Astrocyte of the hippocampus (primary cell): ENCODE measurements at regions not wholly inside any gene's neighbourhood (a gene's known extent, or its start where the extent isn't known, plus 50 kb on each side); places are given as distances from the start of the nearest gene placed in this dataset.
A peak's percentile ranks its signal among the peaks of the same experiment; 100 is the strongest.
"Not testable (repeated sequence)": the region's sequence is repeated elsewhere in the genome, so short reads cannot be mapped to it uniquely, and the experiment has no call there.

Source experiments
- DNase-seq: peaks from one replicate; pipeline ENCODE4 v3.0.0; 2011; ENCODE audit warnings: low read depth, low spot score

- peak; percentile 95 for DNase-seq
Observed at GRCh38 chr6:12348530-12349511, 58.7 kb downstream of the EDN1 start.

GRCh38 chr6:12350644-12351170 is 60.5 kb downstream of the EDN1 start:
- DNase-seq: no peak

GRCh38 chr6:12351672-12352071 is 61.5 kb downstream of the EDN1 start:
- DNase-seq: no peak

GRCh38 chr6:12353731-12354130 is 63.6 kb downstream of the EDN1 start:
- peak; percentile 80 for DNase-seq

- peak; percentile 95 for DNase-seq
Observed at GRCh38 chr6:12354499-12354898, 64.3 kb downstream of the EDN1 start.

GRCh38 chr6:12355354-12355753 is 65.2 kb downstream of the EDN1 start:
- peak; percentile 37 for DNase-seq

GRCh38 chr6:12356431-12356830 is 66.3 kb downstream of the EDN1 start:
- DNase-seq: no peak

GRCh38 chr6:12356983-12357972 is 67.1 kb downstream of the EDN1 start:
- no peak for DNase-seq

- no peak for DNase-seq
Observed at GRCh38 chr6:12359036-12359435, 68.9 kb downstream of the EDN1 start.

- no peak for DNase-seq
Observed at GRCh38 chr6:12361042-12361765, 71.0 kb downstream of the EDN1 start.

GRCh38 chr6:12363277-12363650 is 73.1 kb downstream of the EDN1 start:
- not testable (repeated sequence) for DNase-seq

- no peak for DNase-seq
Observed at GRCh38 chr6:12363651-12364381, 73.7 kb downstream of the EDN1 start.

GRCh38 chr6:12364621-12365020 is 74.5 kb downstream of the EDN1 start:
- DNase-seq: no peak

GRCh38 chr6:12366731-12367130 is 76.6 kb downstream of the EDN1 start:
- no peak for DNase-seq

GRCh38 chr6:12367412-12367811 is 77.3 kb downstream of the EDN1 start:
- no peak for DNase-seq

- DNase-seq: no peak
Observed at GRCh38 chr6:12369355-12369754, 79.2 kb downstream of the EDN1 start.

GRCh38 chr6:12369781-12370262 is 79.7 kb downstream of the EDN1 start:
- DNase-seq: no peak

GRCh38 chr6:12371151-12371550 is 81.0 kb downstream of the EDN1 start:
- DNase-seq: no peak

- peak; percentile 27 for DNase-seq
Observed at GRCh38 chr6:12371641-12372146, 81.5 kb downstream of the EDN1 start.

- no peak for DNase-seq
Observed at GRCh38 chr6:12379181-12379580, 89.0 kb downstream of the EDN1 start.
